IMR-90 (cell line): ENCODE measurements at regions not wholly inside any gene's neighbourhood (a gene's known extent, or its start where the extent isn't known, plus 50 kb on each side); places are given as distances from the start of the nearest gene placed in this dataset.

ENCODE experiments used
- BHLHE40 ChIP-seq: fragments of 150-350 bp; IDR thresholded peaks from 2 replicates; pipeline ENCODE4 v1.6.1; 2016; ENCODE audit warnings: mild to moderate bottlenecking, low read depth, low read length
- CEBPB ChIP-seq: IDR thresholded peaks from 2 replicates; pipeline ENCODE4 v1.6.1; 2012; ENCODE audit warnings: low read depth, low read length, improper control_type of control experiment
- MAFK ChIP-seq: IDR thresholded peaks from 2 replicates; pipeline ENCODE4 v1.6.1; 2012; ENCODE audit warnings: low read depth, low read length, improper control_type of control experiment
- MAZ ChIP-seq: IDR thresholded peaks from 2 replicates; pipeline ENCODE4 v1.6.1; 2012; ENCODE audit warnings: low read depth, mild to moderate bottlenecking, low read length, improper control_type of control experiment, moderate library complexity, borderline replicate concordance
- MXI1 ChIP-seq: IDR thresholded peaks from 2 replicates; pipeline ENCODE4 v1.6.1; 2012; ENCODE audit warnings: low read depth, mild to moderate bottlenecking, low read length, moderate library complexity, borderline replicate concordance
- POLR2A ChIP-seq: IDR thresholded peaks from 2 replicates; pipeline ENCODE4 v1.6.1; 2012; ENCODE audit warnings: mild to moderate bottlenecking, low read depth, low read length
- RAD21 ChIP-seq: IDR thresholded peaks from 2 replicates; pipeline ENCODE4 v1.6.1; 2012; ENCODE audit warnings: low read length, improper control_type of control experiment
- RCOR1 ChIP-seq: IDR thresholded peaks from 2 replicates; pipeline ENCODE4 v1.6.1; 2012; ENCODE audit warnings: mild to moderate bottlenecking, low read length, improper control_type of control experiment; ENCODE audit not compliant: insufficient replicate concordance
- RFX5 ChIP-seq: IDR thresholded peaks from 2 replicates; pipeline ENCODE4 v1.8.0; 2012; ENCODE audit warnings: low read depth, mild to moderate bottlenecking, low read length, moderate library complexity
- SMC3 ChIP-seq: fragments of 150-350 bp; IDR thresholded peaks from 2 replicates; pipeline ENCODE4 v1.6.1; 2016; ENCODE audit warnings: low read depth, mild to moderate bottlenecking, antibody characterized with exemption, low read length, moderate library complexity
- TF ChIP-seq, protein P1 (sequence below): conservative IDR thresholded peaks from 2 replicates; pipeline ENCODE4 v1.5.1; 2012; ENCODE audit warnings: mild to moderate bottlenecking, low read depth, low read length, improper control_type of control experiment

DNA sequence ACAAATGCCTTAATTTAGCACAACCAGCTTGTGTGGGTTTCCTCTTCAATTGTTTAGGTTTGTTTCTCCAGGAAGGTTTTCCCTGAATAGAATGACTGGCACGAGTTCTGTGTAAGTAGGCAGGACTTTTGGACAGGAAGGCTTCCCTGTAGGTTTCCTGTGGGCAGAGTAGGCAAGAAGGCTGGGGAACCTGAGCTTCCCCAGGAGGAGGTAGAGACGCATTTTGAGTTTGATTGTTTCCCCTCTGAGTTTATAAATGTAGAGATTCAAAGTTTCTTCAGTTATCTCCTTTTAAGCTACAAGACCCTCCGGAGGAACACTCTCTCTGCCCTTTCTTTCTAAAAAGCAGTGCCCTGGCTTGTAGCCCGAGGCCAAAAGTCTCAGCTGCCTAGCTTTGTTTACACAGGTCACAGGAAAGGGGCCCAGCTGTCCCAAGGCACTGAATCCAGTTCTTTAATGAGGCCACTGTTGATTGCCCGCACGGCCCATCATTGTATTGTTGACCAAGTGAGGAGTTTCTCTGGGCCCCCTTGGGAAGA is 66.6 kb upstream of the RDX start:
- TF ChIP-seq, protein P1, sequence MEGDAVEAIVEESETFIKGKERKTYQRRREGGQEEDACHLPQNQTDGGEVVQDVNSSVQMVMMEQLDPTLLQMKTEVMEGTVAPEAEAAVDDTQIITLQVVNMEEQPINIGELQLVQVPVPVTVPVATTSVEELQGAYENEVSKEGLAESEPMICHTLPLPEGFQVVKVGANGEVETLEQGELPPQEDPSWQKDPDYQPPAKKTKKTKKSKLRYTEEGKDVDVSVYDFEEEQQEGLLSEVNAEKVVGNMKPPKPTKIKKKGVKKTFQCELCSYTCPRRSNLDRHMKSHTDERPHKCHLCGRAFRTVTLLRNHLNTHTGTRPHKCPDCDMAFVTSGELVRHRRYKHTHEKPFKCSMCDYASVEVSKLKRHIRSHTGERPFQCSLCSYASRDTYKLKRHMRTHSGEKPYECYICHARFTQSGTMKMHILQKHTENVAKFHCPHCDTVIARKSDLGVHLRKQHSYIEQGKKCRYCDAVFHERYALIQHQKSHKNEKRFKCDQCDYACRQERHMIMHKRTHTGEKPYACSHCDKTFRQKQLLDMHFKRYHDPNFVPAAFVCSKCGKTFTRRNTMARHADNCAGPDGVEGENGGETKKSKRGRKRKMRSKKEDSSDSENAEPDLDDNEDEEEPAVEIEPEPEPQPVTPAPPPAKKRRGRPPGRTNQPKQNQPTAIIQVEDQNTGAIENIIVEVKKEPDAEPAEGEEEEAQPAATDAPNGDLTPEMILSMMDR = no peak
- TF ChIP-seq CEBPB = no peak
- no peak for TF ChIP-seq MXI1
- no peak for TF ChIP-seq POLR2A
- TF ChIP-seq MAFK = no peak
- no peak for TF ChIP-seq RCOR1
- TF ChIP-seq MAZ = no peak
- no peak for TF ChIP-seq RAD21
- no peak for TF ChIP-seq RFX5
- no peak for TF ChIP-seq SMC3
- no peak for TF ChIP-seq BHLHE40
